KMS-11 (cell line): ENCODE measurements at regions not wholly inside any gene's neighbourhood (a gene's known extent, or its start where the extent isn't known, plus 50 kb on each side); places are given as distances from the start of the nearest gene placed in this dataset.

ENCODE experiments used
- H2AFZ ChIP-seq: fragments of 200-600 bp; sonication (generic); 2 replicates; pipeline ENCODE4 v1.6.1; 2016; ENCODE audit warnings: antibody characterized with exemption, mixed run types, low read depth
- H3K27ac ChIP-seq: fragments of 200-600 bp; sonication (generic); 2 replicates; pipeline ENCODE4 v1.6.1; 2016; ENCODE audit warnings: mild to moderate bottlenecking, mixed run types
- H3K27me3 ChIP-seq: fragments of 200-600 bp; sonication (generic); 2 replicates; pipeline ENCODE4 v1.6.1; 2017; ENCODE audit warnings: mild to moderate bottlenecking, low read depth, mixed run types, moderate library complexity; ENCODE audit not compliant: insufficient read depth
- H3K36me3 ChIP-seq: fragments of 200-600 bp; sonication (generic); 2 replicates; pipeline ENCODE4 v1.6.1; 2017; ENCODE audit warnings: mild to moderate bottlenecking, mixed run types; ENCODE audit not compliant: insufficient read depth
- H3K4me1 ChIP-seq: fragments of 200-600 bp; sonication (generic); 2 replicates; pipeline ENCODE4 v1.6.1; 2016; ENCODE audit warnings: mild to moderate bottlenecking, low read depth, mixed run types; ENCODE audit not compliant: poor library complexity, severe bottlenecking
- H3K4me2 ChIP-seq: fragments of 200-600 bp; sonication (generic); 2 replicates; pipeline ENCODE4 v1.7.0; 2016; ENCODE audit warnings: mild to moderate bottlenecking, mixed run types
- H3K4me3 ChIP-seq: fragments of 200-600 bp; sonication (generic); IDR thresholded peaks from 2 replicates; pipeline ENCODE4 v1.6.1; 2017; ENCODE audit warnings: low read depth, low read length, mixed read lengths; ENCODE audit not compliant: insufficient read depth
- H3K79me2 ChIP-seq: fragments of 200-600 bp; sonication (generic); 2 replicates; pipeline ENCODE4 v1.6.1; 2016; ENCODE audit warnings: low read depth, mixed run types; ENCODE audit not compliant: insufficient read depth
- H3K9ac ChIP-seq: fragments of 200-600 bp; sonication (generic); 2 replicates; pipeline ENCODE4 v1.6.1; 2016; ENCODE audit warnings: mild to moderate bottlenecking, mixed run types
- H4K20me1 ChIP-seq: fragments of 200-600 bp; sonication (generic); 2 replicates; pipeline ENCODE4 v1.6.1; 2016; ENCODE audit warnings: mild to moderate bottlenecking, mixed run types; ENCODE audit not compliant: insufficient read depth
- CTCF ChIP-seq: fragments of 200-600 bp; sonication (generic); conservative IDR thresholded peaks from 2 replicates; pipeline ENCODE4 v1.6.1; 2017; ENCODE audit warnings: low read depth, mild to moderate bottlenecking, antibody characterized with exemption, low read length, moderate library complexity, mixed read lengths

GRCh38 chr13:20288561-20288960, 56.4 kb upstream of the GJB6 start:
- Histone ChIP-seq H3K27me3 (no peaks in the 10 kb centered on the region), H3K9ac (no peak overlapping the region), H3K4me2 (no peak overlapping the region), H4K20me1 (no peaks in the 10 kb centered on the region), H3K4me1 (peaks cover 18% of the 10 kb centered on the region), H3K79me2 (no peaks in the 10 kb centered on the region), H3K27ac (no peak overlapping the region), H3K36me3 (no peaks in the 10 kb centered on the region), H2AFZ (no peak overlapping the region), H3K4me3 (no peak overlapping the region)
- no peak for TF ChIP-seq CTCF

GRCh38 chr13:20287976-20288375, 55.9 kb upstream of the GJB6 start:
- Histone ChIP-seq H2AFZ (no peak overlapping the region), H3K4me1 (peaks cover 18% of the 10 kb centered on the region), H3K27me3 (no peaks in the 10 kb centered on the region), H3K79me2 (no peaks in the 10 kb centered on the region), H3K9ac (no peak overlapping the region), H4K20me1 (no peaks in the 10 kb centered on the region), H3K4me2 (no peak overlapping the region), H3K36me3 (no peaks in the 10 kb centered on the region), H3K27ac (no peak overlapping the region), H3K4me3 (no peak overlapping the region)
- TF ChIP-seq CTCF = no peak

DNA sequence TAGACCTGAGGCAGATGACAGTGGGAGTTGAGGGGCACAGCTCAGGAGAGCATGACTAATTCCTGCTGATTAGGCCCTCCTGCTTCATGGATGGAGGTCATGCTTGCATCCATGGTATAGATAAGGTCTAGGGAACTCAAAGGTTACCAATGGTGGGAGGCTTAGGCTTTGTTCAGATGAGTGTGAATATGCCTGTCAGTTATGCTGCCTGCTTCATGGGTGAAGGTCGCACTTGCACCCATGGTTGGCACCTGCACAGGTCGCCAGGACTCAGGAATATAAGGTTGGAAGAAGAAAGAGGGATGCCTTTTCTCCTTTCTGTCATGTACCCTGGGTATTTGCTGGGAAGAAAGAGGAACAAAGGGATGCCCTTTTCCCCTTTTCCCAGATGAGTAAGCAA, 53.4 kb upstream of the GJB6 start:
- no peaks in the 10 kb centered on the region for H3K27me3 ChIP-seq
- no peak for TF ChIP-seq CTCF
- H3K27ac ChIP-seq = no peak overlapping the region
- no peaks in the 10 kb centered on the region for H3K36me3 ChIP-seq
- H3K4me3 ChIP-seq = no peak overlapping the region
- no peak overlapping the region for H2AFZ ChIP-seq
- peaks cover 2% of the 10 kb centered on the region for H3K4me1 ChIP-seq
- no peak overlapping the region for H3K9ac ChIP-seq
- H3K4me2 ChIP-seq = no peak overlapping the region
- no peaks in the 10 kb centered on the region for H4K20me1 ChIP-seq
- no peaks in the 10 kb centered on the region for H3K79me2 ChIP-seq
